Neural cell (in vitro differentiated cells): ENCODE measurements at regions not wholly inside any gene's neighbourhood (a gene's known extent, or its start where the extent isn't known, plus 50 kb on each side); places are given as distances from the start of the nearest gene placed in this dataset.
"Not testable (repeated sequence)": the region's sequence is repeated elsewhere in the genome, so short reads cannot be mapped to it uniquely, and the experiment has no call there.

Experiments used
- H2AFZ ChIP-seq: fragments of 200-600, 300-800 bp; sonication (generic), shearing (Covaris generic); 2 replicates; pipeline ENCODE4 v1.6.0; 2014; ENCODE audit warnings: low read depth, mild to moderate bottlenecking, antibody characterized with exemption, low read length, moderate library complexity
- H3F3A ChIP-seq: fragments of 200-600 bp; shearing (Covaris generic); 2 replicates; pipeline ENCODE4 v1.6.1; 2016; ENCODE audit warnings: mild to moderate bottlenecking, moderate library complexity, mixed read lengths, antibody characterized with exemption, low read length; ENCODE audit not compliant: insufficient read depth, poor library complexity, severe bottlenecking
- H3K27ac ChIP-seq: fragments of 200-600, 300-800 bp; sonication (generic), shearing (Covaris generic); 2 replicates; pipeline ENCODE4 v1.5.1; 2014; ENCODE audit warnings: mild to moderate bottlenecking, low read length, moderate library complexity
- H3K27me3 ChIP-seq: fragments of 300-800, 200-600 bp; sonication (generic), shearing (Covaris generic); 2 replicates; pipeline ENCODE4 v1.6.0; 2014; ENCODE audit warnings: mild to moderate bottlenecking, low read depth, low read length, moderate library complexity; ENCODE audit not compliant: insufficient read depth
- H3K36me3 ChIP-seq: fragments of 300-800, 200-600 bp; sonication (generic), shearing (Covaris generic); 2 replicates; pipeline ENCODE4 v1.5.1; 2014; ENCODE audit warnings: mild to moderate bottlenecking, antibody characterized with exemption, low read length, moderate library complexity; ENCODE audit not compliant: insufficient read depth
- H3K4me2 ChIP-seq: fragments of 300-800, 200-600 bp; sonication (generic), shearing (Covaris generic); 2 replicates; pipeline ENCODE4 v1.6.0; 2014; ENCODE audit warnings: mild to moderate bottlenecking, low read length
- H3K4me3 ChIP-seq: fragments of 300-800, 200-600 bp; sonication (generic), shearing (Covaris generic); 2 replicates; pipeline ENCODE4 v1.5.1; 2014; ENCODE audit warnings: mild to moderate bottlenecking, low read length, moderate library complexity
- H3K79me2 ChIP-seq: fragments of 200-600 bp; shearing (Covaris generic); replicated peaks from 2 replicates; pipeline ENCODE4 v1.6.0; 2014; ENCODE audit warnings: mild to moderate bottlenecking, low read length, moderate library complexity; ENCODE audit not compliant: insufficient read depth
- H3K9ac ChIP-seq: fragments of 300-800, 200-600 bp; sonication (generic), shearing (Covaris generic); 2 replicates; pipeline ENCODE4 v1.6.1; 2016; ENCODE audit warnings: mild to moderate bottlenecking, low read length, mixed read lengths
- H3K9me2 ChIP-seq: fragments of 200-600 bp; shearing (Covaris generic); 2 replicates; pipeline ENCODE4 v1.6.1; 2016; ENCODE audit warnings: mild to moderate bottlenecking, low read length, mixed read lengths; ENCODE audit not compliant: insufficient read depth
- H3K9me3 ChIP-seq: fragments of 200-600, 300-800 bp; sonication (generic), shearing (Covaris generic); 2 replicates; pipeline ENCODE4 v1.6.1; 2016; ENCODE audit warnings: mild to moderate bottlenecking, mixed run types, low read length, moderate library complexity, mixed read lengths
- H4K20me1 ChIP-seq: fragments of 200-600 bp; shearing (Covaris generic); 2 replicates; pipeline ENCODE4 v1.6.1; 2016; ENCODE audit warnings: mild to moderate bottlenecking, mixed run types; ENCODE audit not compliant: insufficient read depth
- EP300 ChIP-seq: fragments of 450-650 bp; conservative IDR thresholded peaks from 2 replicates; pipeline ENCODE4 v1.6.1; 2014; ENCODE audit warnings: antibody characterized with exemption, mild to moderate bottlenecking, moderate library complexity; ENCODE audit not compliant: poor library complexity, severe bottlenecking
- POLR2AphosphoS5 ChIP-seq: IDR thresholded peaks from 2 replicates; pipeline ENCODE4 v1.6.1; 2012
- RAD21 ChIP-seq: fragments of 450-650 bp; conservative IDR thresholded peaks from 2 replicates; pipeline ENCODE4 v1.6.1; 2014; ENCODE audit warnings: antibody characterized with exemption, mild to moderate bottlenecking, moderate library complexity
- SMC3 ChIP-seq: fragments of 450-650 bp; conservative IDR thresholded peaks from 2 replicates; pipeline ENCODE4 v1.6.1; 2014; ENCODE audit warnings: antibody characterized with exemption, mild to moderate bottlenecking, moderate library complexity; ENCODE audit not compliant: poor library complexity
- TF ChIP-seq, protein P1 (sequence below): fragments of 450-650 bp; IDR thresholded peaks from 2 replicates; pipeline ENCODE4 v1.5.1; 2014; ENCODE audit warnings: antibody characterized with exemption, mild to moderate bottlenecking, moderate library complexity; ENCODE audit not compliant: poor library complexity, severe bottlenecking
- TF ChIP-seq, protein P2 (sequence below): IDR thresholded peaks from 2 replicates; pipeline ENCODE4 v1.6.1; 2012; ENCODE audit warnings: borderline replicate concordance

DNA sequence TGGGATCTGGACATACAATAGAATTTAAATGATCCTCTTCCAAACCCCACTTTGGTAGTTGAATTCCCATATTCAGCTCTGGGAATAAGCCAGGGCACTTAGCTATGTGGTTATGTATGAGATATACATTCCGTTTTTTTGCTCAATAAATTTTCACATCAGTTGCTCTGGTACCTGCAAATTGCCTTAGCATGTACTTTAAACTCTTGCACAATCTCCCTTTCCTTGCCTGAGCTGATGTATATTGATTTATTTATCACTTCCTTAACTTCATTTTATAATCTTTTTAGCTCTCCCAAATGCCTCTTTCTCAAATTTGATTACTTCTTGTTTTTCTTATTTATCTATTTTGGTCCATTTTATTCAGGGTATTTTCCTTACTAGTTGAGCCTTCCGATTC lies 90.1 kb upstream of the AGA start:
- Histone ChIP-seq H3K27me3 (no peaks in the 10 kb centered on the region), H3K27ac (no peak overlapping the region), H3K9me3 (no peaks in the 10 kb centered on the region), H3K9ac (no peak overlapping the region), H3F3A (no peaks in the 10 kb centered on the region), H2AFZ (no peak overlapping the region), H4K20me1 (no peaks in the 10 kb centered on the region), H3K4me3 (no peak overlapping the region), H3K36me3 (no peaks in the 10 kb centered on the region), H3K9me2 (no peaks in the 10 kb centered on the region), H3K4me2 (no peak overlapping the region), H3K79me2 (no peaks in the 10 kb centered on the region)
- TF ChIP-seq EP300 (no peak), RAD21 (no peak), SMC3 (no peak), POLR2AphosphoS5 (no peak)
- TF ChIP-seq, protein P1, sequence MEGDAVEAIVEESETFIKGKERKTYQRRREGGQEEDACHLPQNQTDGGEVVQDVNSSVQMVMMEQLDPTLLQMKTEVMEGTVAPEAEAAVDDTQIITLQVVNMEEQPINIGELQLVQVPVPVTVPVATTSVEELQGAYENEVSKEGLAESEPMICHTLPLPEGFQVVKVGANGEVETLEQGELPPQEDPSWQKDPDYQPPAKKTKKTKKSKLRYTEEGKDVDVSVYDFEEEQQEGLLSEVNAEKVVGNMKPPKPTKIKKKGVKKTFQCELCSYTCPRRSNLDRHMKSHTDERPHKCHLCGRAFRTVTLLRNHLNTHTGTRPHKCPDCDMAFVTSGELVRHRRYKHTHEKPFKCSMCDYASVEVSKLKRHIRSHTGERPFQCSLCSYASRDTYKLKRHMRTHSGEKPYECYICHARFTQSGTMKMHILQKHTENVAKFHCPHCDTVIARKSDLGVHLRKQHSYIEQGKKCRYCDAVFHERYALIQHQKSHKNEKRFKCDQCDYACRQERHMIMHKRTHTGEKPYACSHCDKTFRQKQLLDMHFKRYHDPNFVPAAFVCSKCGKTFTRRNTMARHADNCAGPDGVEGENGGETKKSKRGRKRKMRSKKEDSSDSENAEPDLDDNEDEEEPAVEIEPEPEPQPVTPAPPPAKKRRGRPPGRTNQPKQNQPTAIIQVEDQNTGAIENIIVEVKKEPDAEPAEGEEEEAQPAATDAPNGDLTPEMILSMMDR = no peak
- TF ChIP-seq, protein P2, sequence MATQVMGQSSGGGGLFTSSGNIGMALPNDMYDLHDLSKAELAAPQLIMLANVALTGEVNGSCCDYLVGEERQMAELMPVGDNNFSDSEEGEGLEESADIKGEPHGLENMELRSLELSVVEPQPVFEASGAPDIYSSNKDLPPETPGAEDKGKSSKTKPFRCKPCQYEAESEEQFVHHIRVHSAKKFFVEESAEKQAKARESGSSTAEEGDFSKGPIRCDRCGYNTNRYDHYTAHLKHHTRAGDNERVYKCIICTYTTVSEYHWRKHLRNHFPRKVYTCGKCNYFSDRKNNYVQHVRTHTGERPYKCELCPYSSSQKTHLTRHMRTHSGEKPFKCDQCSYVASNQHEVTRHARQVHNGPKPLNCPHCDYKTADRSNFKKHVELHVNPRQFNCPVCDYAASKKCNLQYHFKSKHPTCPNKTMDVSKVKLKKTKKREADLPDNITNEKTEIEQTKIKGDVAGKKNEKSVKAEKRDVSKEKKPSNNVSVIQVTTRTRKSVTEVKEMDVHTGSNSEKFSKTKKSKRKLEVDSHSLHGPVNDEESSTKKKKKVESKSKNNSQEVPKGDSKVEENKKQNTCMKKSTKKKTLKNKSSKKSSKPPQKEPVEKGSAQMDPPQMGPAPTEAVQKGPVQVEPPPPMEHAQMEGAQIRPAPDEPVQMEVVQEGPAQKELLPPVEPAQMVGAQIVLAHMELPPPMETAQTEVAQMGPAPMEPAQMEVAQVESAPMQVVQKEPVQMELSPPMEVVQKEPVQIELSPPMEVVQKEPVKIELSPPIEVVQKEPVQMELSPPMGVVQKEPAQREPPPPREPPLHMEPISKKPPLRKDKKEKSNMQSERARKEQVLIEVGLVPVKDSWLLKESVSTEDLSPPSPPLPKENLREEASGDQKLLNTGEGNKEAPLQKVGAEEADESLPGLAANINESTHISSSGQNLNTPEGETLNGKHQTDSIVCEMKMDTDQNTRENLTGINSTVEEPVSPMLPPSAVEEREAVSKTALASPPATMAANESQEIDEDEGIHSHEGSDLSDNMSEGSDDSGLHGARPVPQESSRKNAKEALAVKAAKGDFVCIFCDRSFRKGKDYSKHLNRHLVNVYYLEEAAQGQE = no peak

- H3K4me3 ChIP-seq, H3K9me2 ChIP-seq, H4K20me1 ChIP-seq, H3K9me3 ChIP-seq, H3F3A ChIP-seq, H2AFZ ChIP-seq, H3K36me3 ChIP-seq, H3K9ac ChIP-seq, H3K27ac ChIP-seq, H3K79me2 ChIP-seq, H3K4me2 ChIP-seq, H3K27me3 ChIP-seq: not testable (repeated sequence)
Measured at GRCh38 chr4:177534841-177535240, 92.6 kb upstream of the AGA start.

- no peaks in the 10 kb centered on the region for H3F3A ChIP-seq
- no peaks in the 10 kb centered on the region for H3K9me2 ChIP-seq
- H4K20me1 ChIP-seq = no peaks in the 10 kb centered on the region
- H3K4me3 ChIP-seq = no peak overlapping the region
- H3K27ac ChIP-seq = no peak overlapping the region
- TF ChIP-seq EP300 = no peak
- TF ChIP-seq RAD21 = no peak
- no peak overlapping the region for H3K9ac ChIP-seq
- no peaks in the 10 kb centered on the region for H3K27me3 ChIP-seq
- no peaks in the 10 kb centered on the region for H3K79me2 ChIP-seq
- H3K36me3 ChIP-seq = no peaks in the 10 kb centered on the region
- no peak overlapping the region for H2AFZ ChIP-seq
- H3K9me3 ChIP-seq = no peaks in the 10 kb centered on the region
- H3K4me2 ChIP-seq = no peak overlapping the region
Measured at GRCh38 chr4:177546745-177547144, 104.5 kb upstream of the AGA start.
